ENCODE measurements at regions not wholly inside any gene's neighbourhood (a gene's known extent, or its start where the extent isn't known, plus 50 kb on each side); places are given as distances from the start of the nearest gene placed in this dataset.

- DNase-seq (ENCODE audit: low spot score): no peak
- Mint-ChIP-seq H3K36me3 (ENCODE audit: low read depth, unreplicated experiment) (no peaks in the 10 kb centered on the region), H3K27ac (ENCODE audit: unreplicated experiment) (no peak overlapping the region), H3K27me3 (ENCODE audit: unreplicated experiment) (peaks cover 5% of the 10 kb centered on the region), H3K9me3 (ENCODE audit: unreplicated experiment) (no peaks in the 10 kb centered on the region), H3K4me3 (ENCODE audit: unreplicated experiment) (no peak overlapping the region), H3K4me1 (ENCODE audit: unreplicated experiment) (peaks cover 11% of the 10 kb centered on the region)
- no peak for TF ChIP-seq CTCF (IDR thresholded peaks at IDR 0.05; ENCODE audit: unreplicated experiment)
These were observed 62.9 kb upstream of the CLDN5 start for GRCh38 chr22:19586922-19587684.

DNA sequence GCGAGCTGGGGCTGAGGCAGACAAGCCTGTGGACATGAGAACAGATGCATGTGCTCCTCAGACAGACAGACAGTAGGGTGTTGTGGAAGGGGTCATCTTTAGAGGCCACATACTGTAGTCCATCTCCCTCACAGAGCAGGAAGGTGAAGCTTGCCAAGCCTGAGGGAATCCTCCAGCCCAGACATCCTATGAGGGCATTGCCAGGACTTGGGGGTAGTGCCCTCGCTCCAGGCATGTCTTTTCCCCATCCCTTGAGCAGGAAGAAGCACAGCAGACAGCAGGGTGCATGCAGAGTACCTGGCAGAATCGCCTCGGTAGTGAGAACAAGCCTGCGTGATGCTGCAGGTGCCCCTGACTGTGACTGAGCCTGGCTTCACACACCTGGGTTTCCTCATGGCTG, 66.5 kb upstream of the CLDN5 start:
- TF ChIP-seq CTCF (IDR thresholded peaks at IDR 0.05; ENCODE audit: unreplicated experiment): no peak
- no peak overlapping the region for H3K27ac Mint-ChIP-seq (ENCODE audit: unreplicated experiment)
- no peak overlapping the region for H3K4me3 Mint-ChIP-seq (ENCODE audit: unreplicated experiment)
- H3K36me3 Mint-ChIP-seq (ENCODE audit: low read depth, unreplicated experiment): no peaks in the 10 kb centered on the region
- peaks cover 12% of the 10 kb centered on the region for H3K27me3 Mint-ChIP-seq (ENCODE audit: unreplicated experiment)
- H3K9me3 Mint-ChIP-seq (ENCODE audit: unreplicated experiment): no peaks in the 10 kb centered on the region
- DNase-seq (ENCODE audit: low spot score): no peak
- H3K4me1 Mint-ChIP-seq (ENCODE audit: unreplicated experiment): peaks cover 11% of the 10 kb centered on the region

- H3K27me3 Mint-ChIP-seq (ENCODE audit: unreplicated experiment): peaks cover 12% of the 10 kb centered on the region
- no peak for DNase-seq (ENCODE audit: low spot score)
- H3K4me3 Mint-ChIP-seq (ENCODE audit: unreplicated experiment): no peak overlapping the region
- no peaks in the 10 kb centered on the region for H3K9me3 Mint-ChIP-seq (ENCODE audit: unreplicated experiment)
- TF ChIP-seq CTCF (IDR thresholded peaks at IDR 0.05; ENCODE audit: unreplicated experiment): no peak
- H3K36me3 Mint-ChIP-seq (ENCODE audit: low read depth, unreplicated experiment): no peaks in the 10 kb centered on the region
- H3K27ac Mint-ChIP-seq (ENCODE audit: unreplicated experiment): no peak overlapping the region
- peaks cover 11% of the 10 kb centered on the region for H3K4me1 Mint-ChIP-seq (ENCODE audit: unreplicated experiment)
These were observed 67.4 kb upstream of the CLDN5 start for GRCh38 chr22:19591568-19591967.

DNA sequence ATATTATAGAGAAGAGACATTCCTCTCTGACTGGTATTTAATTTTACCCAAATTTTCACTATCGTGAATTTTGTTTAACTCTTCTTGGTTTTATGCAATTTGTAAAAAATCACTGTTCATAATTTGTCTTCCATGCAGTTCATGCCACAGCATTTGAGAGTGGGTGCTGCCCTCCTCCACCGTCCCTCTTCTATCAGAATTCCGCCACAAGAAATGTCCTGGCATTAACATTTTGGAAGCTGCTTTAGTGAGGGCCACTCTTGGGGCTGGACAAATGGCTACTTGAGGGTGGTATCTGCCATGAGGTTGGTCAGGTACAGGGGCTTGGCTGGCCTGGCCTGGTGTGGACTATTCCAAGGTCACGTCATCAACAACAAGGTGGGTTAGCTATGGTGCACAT, 68.3 kb upstream of the CLDN5 start:
- TF ChIP-seq CTCF (IDR thresholded peaks at IDR 0.05; ENCODE audit: unreplicated experiment): no peak
- DNase-seq (ENCODE audit: low spot score): no peak
- H3K36me3 Mint-ChIP-seq (ENCODE audit: low read depth, unreplicated experiment): no peaks in the 10 kb centered on the region
- peaks cover 14% of the 10 kb centered on the region for H3K4me1 Mint-ChIP-seq (ENCODE audit: unreplicated experiment)
- H3K4me3 Mint-ChIP-seq (ENCODE audit: unreplicated experiment): no peak overlapping the region
- no peaks in the 10 kb centered on the region for H3K9me3 Mint-ChIP-seq (ENCODE audit: unreplicated experiment)
- H3K27ac Mint-ChIP-seq (ENCODE audit: unreplicated experiment): no peak overlapping the region
- H3K27me3 Mint-ChIP-seq (ENCODE audit: unreplicated experiment): peaks cover 12% of the 10 kb centered on the region

DNA sequence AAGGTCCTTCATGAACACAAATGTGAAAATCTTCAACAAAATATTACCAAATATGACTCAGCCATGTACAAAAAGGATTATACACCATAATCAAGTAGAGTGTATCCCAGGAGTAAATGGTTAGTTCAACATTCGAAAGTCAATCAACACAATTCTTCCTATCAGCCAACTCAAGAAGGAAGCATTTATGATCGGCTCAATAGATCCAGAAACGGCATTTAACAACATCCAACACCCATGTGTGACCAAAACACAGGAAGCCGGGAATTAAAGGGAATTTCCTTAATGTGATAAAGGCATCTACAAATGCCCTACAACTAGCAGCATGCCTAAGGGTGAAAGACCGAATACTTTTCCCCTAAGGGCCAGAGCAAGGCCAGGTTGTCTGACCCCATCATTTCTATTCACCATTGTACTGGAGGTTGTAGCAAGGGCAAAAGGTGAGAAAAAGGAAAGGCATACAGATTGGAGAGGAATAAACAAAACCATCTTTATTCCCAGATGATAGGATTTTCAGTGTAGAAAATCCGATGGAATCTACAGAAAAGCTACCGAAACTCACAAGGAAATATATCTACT, 69.9 kb upstream of the CLDN5 start:
- DNase-seq (ENCODE audit: low spot score): no peak
- Mint-ChIP-seq H3K36me3 (ENCODE audit: low read depth, unreplicated experiment) (no peaks in the 10 kb centered on the region), H3K4me1 (ENCODE audit: unreplicated experiment) (peaks cover 22% of the 10 kb centered on the region), H3K9me3 (ENCODE audit: unreplicated experiment) (no peaks in the 10 kb centered on the region), H3K4me3 (ENCODE audit: unreplicated experiment) (no peak overlapping the region), H3K27me3 (ENCODE audit: unreplicated experiment) (peaks cover 10% of the 10 kb centered on the region), H3K27ac (ENCODE audit: unreplicated experiment) (no peak overlapping the region)
- TF ChIP-seq CTCF (IDR thresholded peaks at IDR 0.05; ENCODE audit: unreplicated experiment): no peak
